Stimulated activated naive B cell treated with anti-CD40 and anti-IgM and Interleukin-4, amounts not matched to agents 10 μg/mL and 1 μg/mL and 100 μg/mL, for 72 hours (primary cell): ENCODE measurements at regions not wholly inside any gene's neighbourhood (a gene's known extent, or its start where the extent isn't known, plus 50 kb on each side); places are given as distances from the start of the nearest gene placed in this dataset.
A peak's percentile ranks its signal among the peaks of the same experiment; 100 is the strongest.

Experiments
- ATAC-seq, 2 donors: fragments of 150-1000 bp; cut with Tn5 transposase; replicated peaks; 2 replicates each; pipeline ENCODE4 v1.10.0; 2021; ENCODE audit warnings: moderate library complexity in 1 of 2
- DNase-seq: peaks from one replicate; pipeline ENCODE4 v3.0.0; 2021
- H3K27ac Mint-ChIP-seq: one replicate; pipeline ENCODE4 v1.8.0; 2022; ENCODE audit warnings: mild to moderate bottlenecking, mixed read lengths
- H3K27me3 Mint-ChIP-seq, 2 donors: one replicate each; pipeline ENCODE4 v1.8.0; 2022; ENCODE audit warnings: mixed read lengths in 2 of 2
- H3K36me3 Mint-ChIP-seq, 2 donors: one replicate each; pipeline ENCODE4 v1.8.0; 2022; ENCODE audit warnings: mixed read lengths in 2 of 2, mild to moderate bottlenecking in 1 of 2
- H3K4me1 Mint-ChIP-seq, 2 donors: one replicate each; pipeline ENCODE4 v1.8.0; 2022; ENCODE audit warnings: mixed read lengths in 2 of 2, mild to moderate bottlenecking in 1 of 2
- H3K4me3 Mint-ChIP-seq, 2 donors: one replicate each; pipeline ENCODE4 v1.8.0; 2022; ENCODE audit warnings: mild to moderate bottlenecking in 2 of 2, mixed read lengths in 2 of 2, moderate library complexity in 1 of 2
- H3K9me3 Mint-ChIP-seq, 2 donors: one replicate each; pipeline ENCODE4 v1.8.0; 2022; ENCODE audit warnings: mixed read lengths in 2 of 2, mild to moderate bottlenecking in 1 of 2

- Mint-ChIP-seq H3K4me3 (peak overlapping the region; percentile 78 to 80), H3K36me3 (peaks cover 2 to 4% of the 10 kb centered on the region in 2 donors), H3K4me1 (peaks cover 25 to 45% of the 10 kb centered on the region in 2 donors), H3K9me3 (peaks cover 4 to 6% of the 10 kb centered on the region in 2 donors), H3K27me3 (peaks cover 5% of the 10 kb centered on the region in 2 donors), H3K27ac (peak overlapping the region; percentile 90)
- peak; percentile 91 for DNase-seq
- ATAC-seq, result peak; percentile 91 to 93
These were observed 185.1 kb downstream of the CLIC5 start for GRCh38 chr6:45830441-45831139.

DNA sequence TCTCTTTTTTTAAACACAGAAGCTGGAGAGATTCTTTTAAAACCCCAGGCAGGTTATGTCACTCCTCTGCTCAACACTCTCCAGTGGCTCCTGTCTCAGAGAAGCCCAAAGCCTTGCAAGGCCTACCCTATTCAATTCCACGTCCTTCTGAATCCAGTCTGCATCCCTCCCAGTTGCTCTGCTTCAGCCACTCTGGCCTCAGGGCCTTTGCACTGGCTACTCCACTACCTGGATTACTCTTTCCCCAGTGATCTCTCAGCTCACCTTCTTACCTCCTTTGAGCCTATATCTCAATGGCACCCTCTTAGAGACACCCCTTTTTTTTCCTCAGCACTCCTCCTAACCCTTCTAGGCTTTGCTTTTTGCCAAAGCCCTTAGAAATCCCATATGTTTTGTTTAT lies 185.8 kb downstream of the CLIC5 start:
- H3K36me3 Mint-ChIP-seq, result peaks cover 2 to 4% of the 10 kb centered on the region in 2 donors
- peaks cover 4 to 6% of the 10 kb centered on the region in 2 donors for H3K9me3 Mint-ChIP-seq
- H3K27me3 Mint-ChIP-seq, result peaks cover 5 to 9% of the 10 kb centered on the region in 2 donors
- H3K27ac Mint-ChIP-seq, result peak overlapping the region; percentile 90
- no peak for DNase-seq
- H3K4me1 Mint-ChIP-seq, result peaks cover 20 to 40% of the 10 kb centered on the region in 2 donors
- H3K4me3 Mint-ChIP-seq, result peak overlapping the region; percentile 49 to 62
- no peak for ATAC-seq

DNA sequence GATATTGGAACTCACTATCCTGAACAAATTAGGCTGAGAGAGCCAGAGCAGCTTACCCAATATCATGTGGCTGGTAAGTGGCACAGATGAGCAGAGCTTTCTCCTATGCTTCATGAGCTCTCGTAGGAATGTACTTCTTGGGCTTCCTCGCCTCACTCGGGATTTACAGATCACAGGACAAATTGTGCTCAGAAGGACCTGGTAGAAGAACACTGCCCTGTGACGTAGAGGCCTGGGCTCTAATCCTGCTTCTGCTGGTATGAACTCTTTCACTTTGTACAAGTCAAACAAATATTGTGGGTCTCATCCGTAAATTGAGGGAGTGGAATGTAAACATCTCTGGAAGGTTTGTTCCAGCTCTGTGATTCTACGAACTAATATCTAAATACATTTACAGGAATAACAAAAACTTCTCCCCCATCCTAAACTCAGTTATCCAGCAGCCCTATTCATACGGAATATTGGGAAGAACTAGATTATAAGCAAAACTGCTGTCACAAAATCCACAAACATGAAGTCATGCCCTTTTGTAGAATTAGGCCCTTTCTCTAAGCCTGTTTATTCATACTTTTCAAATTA lies 187.6 kb downstream of the CLIC5 start:
- H3K4me3 Mint-ChIP-seq, result no peak overlapping the region
- peaks cover 2 to 4% of the 10 kb centered on the region in 2 donors for H3K36me3 Mint-ChIP-seq
- peaks cover 4 to 6% of the 10 kb centered on the region in 2 donors for H3K9me3 Mint-ChIP-seq
- DNase-seq (no peak), ATAC-seq (no peak)
- no peak overlapping the region for H3K27ac Mint-ChIP-seq
- peaks cover 20 to 37% of the 10 kb centered on the region in 2 donors for H3K4me1 Mint-ChIP-seq
- H3K27me3 Mint-ChIP-seq, result peaks cover 12% of the 10 kb centered on the region in 2 donors

GRCh38 chr6:45822873-45823272 lies 192.8 kb downstream of the CLIC5 start:
- Mint-ChIP-seq H3K4me3 (no peak overlapping the region), H3K27ac (no peak overlapping the region), H3K27me3 (peaks cover 12 to 17% of the 10 kb centered on the region in 2 donors), H3K36me3 (peaks cover 0 to 2% of the 10 kb centered on the region in 2 donors), H3K9me3 (peaks cover 3 to 5% of the 10 kb centered on the region in 2 donors), H3K4me1 (peaks cover 16 to 22% of the 10 kb centered on the region in 2 donors)
- ATAC-seq, result peak; percentile 19 to 39
- DNase-seq, result no peak

- H3K4me3 Mint-ChIP-seq, result no peak overlapping the region
- H3K27ac Mint-ChIP-seq, result no peak overlapping the region
- H3K9me3 Mint-ChIP-seq, result peaks cover 3 to 5% of the 10 kb centered on the region in 2 donors
- H3K36me3 Mint-ChIP-seq, result peaks cover 0 to 2% of the 10 kb centered on the region in 2 donors
- peaks cover 12 to 17% of the 10 kb centered on the region in 2 donors for H3K27me3 Mint-ChIP-seq
- DNase-seq (no peak), ATAC-seq (peak; percentile 35 to 39)
- H3K4me1 Mint-ChIP-seq, result peaks cover 16 to 27% of the 10 kb centered on the region in 2 donors
These were observed 193.3 kb downstream of the CLIC5 start for GRCh38 chr6:45822246-45822812.

DNA sequence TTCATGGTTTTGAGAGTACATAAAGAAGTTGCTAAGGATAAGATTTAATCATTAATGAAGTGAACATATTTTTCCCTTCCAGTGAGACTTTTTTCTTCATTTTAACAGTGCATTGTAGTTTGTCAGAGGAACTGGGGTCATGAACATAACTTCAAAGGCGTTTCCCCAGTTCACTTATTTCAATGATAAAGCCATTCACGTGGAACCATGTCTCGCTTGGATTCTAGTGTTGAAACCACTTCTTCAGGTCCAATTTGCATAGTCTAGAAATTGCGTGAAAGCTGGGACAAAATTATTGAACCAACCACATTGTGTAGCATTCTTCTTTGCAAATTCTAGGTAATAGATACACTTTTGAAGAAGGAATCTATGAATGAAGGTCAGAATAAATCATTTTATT lies 197.0 kb downstream of the CLIC5 start:
- H3K4me1 Mint-ChIP-seq, result peaks cover 15 to 31% of the 10 kb centered on the region in 2 donors
- DNase-seq (no peak), ATAC-seq (peak; percentile 58 to 63)
- peaks cover 3 to 9% of the 10 kb centered on the region in 2 donors for H3K9me3 Mint-ChIP-seq
- peaks cover 0 to 2% of the 10 kb centered on the region in 2 donors for H3K36me3 Mint-ChIP-seq
- H3K27me3 Mint-ChIP-seq, result peaks cover 0 to 19% of the 10 kb centered on the region in 2 donors
- H3K4me3 Mint-ChIP-seq, result no peak overlapping the region
- H3K27ac Mint-ChIP-seq, result no peak overlapping the region

- ATAC-seq (no peak), DNase-seq (no peak)
- peaks cover 0 to 2% of the 10 kb centered on the region in 2 donors for H3K36me3 Mint-ChIP-seq
- no peak overlapping the region for H3K4me3 Mint-ChIP-seq
- peaks cover 3 to 9% of the 10 kb centered on the region in 2 donors for H3K9me3 Mint-ChIP-seq
- peak overlapping the region; percentile 60 for H3K27ac Mint-ChIP-seq
- H3K27me3 Mint-ChIP-seq, result peaks cover 13 to 29% of the 10 kb centered on the region in 2 donors
- H3K4me1 Mint-ChIP-seq, result peaks cover 10 to 24% of the 10 kb centered on the region in 2 donors
These were observed 198.9 kb downstream of the CLIC5 start for GRCh38 chr6:45816674-45817297.

GRCh38 chr6:45815466-45816125 lies 200.1 kb downstream of the CLIC5 start:
- H3K9me3 Mint-ChIP-seq, result peaks cover 3 to 9% of the 10 kb centered on the region in 2 donors
- ATAC-seq (no peak), DNase-seq (no peak)
- peaks cover 0 to 2% of the 10 kb centered on the region in 2 donors for H3K36me3 Mint-ChIP-seq
- no peak overlapping the region for H3K4me3 Mint-ChIP-seq
- H3K4me1 Mint-ChIP-seq, result peaks cover 10 to 24% of the 10 kb centered on the region in 2 donors
- H3K27ac Mint-ChIP-seq, result no peak overlapping the region
- peaks cover 16 to 27% of the 10 kb centered on the region in 2 donors for H3K27me3 Mint-ChIP-seq

GRCh38 chr6:45814772-45815171 lies 200.9 kb downstream of the CLIC5 start:
- H3K36me3 Mint-ChIP-seq, result peaks cover 0 to 2% of the 10 kb centered on the region in 2 donors
- no peak for ATAC-seq
- no peak for DNase-seq
- no peak overlapping the region for H3K4me3 Mint-ChIP-seq
- peaks cover 3 to 9% of the 10 kb centered on the region in 2 donors for H3K9me3 Mint-ChIP-seq
- H3K4me1 Mint-ChIP-seq, result peaks cover 12 to 24% of the 10 kb centered on the region in 2 donors
- H3K27me3 Mint-ChIP-seq, result peaks cover 16 to 27% of the 10 kb centered on the region in 2 donors
- H3K27ac Mint-ChIP-seq, result no peak overlapping the region

DNA sequence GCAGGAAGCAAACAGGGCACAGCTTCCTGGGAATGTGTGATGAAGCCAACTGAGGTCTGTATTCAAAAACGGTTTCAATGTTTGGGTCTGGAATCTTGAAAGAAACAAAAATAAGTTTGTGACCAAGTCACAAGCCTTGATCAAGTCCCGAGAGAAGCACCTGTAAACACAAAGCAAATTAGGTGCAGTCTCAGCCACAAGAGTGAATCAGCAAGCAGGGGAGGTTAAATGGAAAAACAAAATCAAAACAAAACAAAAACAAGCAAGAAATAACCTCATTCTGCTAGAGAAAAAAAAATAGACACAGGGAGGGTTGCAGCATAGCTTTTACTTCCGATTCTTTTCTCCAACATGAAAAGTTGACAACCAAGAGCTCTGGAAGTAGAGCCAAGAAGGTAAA lies 201.7 kb downstream of the CLIC5 start:
- ATAC-seq (no peak), DNase-seq (no peak)
- H3K36me3 Mint-ChIP-seq, result peaks cover 0 to 2% of the 10 kb centered on the region in 2 donors
- peaks cover 3 to 9% of the 10 kb centered on the region in 2 donors for H3K9me3 Mint-ChIP-seq
- H3K4me3 Mint-ChIP-seq, result no peak overlapping the region
- H3K27ac Mint-ChIP-seq, result no peak overlapping the region
- peaks cover 12 to 20% of the 10 kb centered on the region in 2 donors for H3K4me1 Mint-ChIP-seq
- peaks cover 16 to 27% of the 10 kb centered on the region in 2 donors for H3K27me3 Mint-ChIP-seq

DNA sequence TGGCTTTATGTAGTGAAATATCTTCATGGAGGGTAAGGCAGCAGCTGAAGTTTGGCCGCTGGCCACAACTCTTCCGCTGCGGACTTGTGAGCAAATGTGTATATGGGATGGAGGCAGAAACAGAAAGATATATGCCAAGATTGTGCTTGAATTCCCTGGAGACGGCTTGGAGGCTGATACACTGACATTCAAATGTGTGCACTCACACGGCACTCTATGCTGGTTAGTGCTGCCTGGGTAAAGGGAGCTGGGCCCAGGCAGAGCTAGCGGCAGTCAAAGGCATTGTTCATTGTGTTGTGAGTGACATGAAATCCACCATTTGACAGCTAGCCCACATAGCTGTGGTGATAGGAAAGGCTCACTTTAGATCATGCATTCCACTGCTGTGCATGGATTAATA lies 202.7 kb downstream of the CLIC5 start:
- no peaks in the 10 kb centered on the region for H3K36me3 Mint-ChIP-seq
- no peak overlapping the region for H3K27ac Mint-ChIP-seq
- peaks cover 16 to 27% of the 10 kb centered on the region in 2 donors for H3K27me3 Mint-ChIP-seq
- peaks cover 0 to 4% of the 10 kb centered on the region in 2 donors for H3K9me3 Mint-ChIP-seq
- no peak overlapping the region for H3K4me3 Mint-ChIP-seq
- no peak for ATAC-seq
- no peak for DNase-seq
- H3K4me1 Mint-ChIP-seq, result peaks cover 9 to 13% of the 10 kb centered on the region in 2 donors

DNA sequence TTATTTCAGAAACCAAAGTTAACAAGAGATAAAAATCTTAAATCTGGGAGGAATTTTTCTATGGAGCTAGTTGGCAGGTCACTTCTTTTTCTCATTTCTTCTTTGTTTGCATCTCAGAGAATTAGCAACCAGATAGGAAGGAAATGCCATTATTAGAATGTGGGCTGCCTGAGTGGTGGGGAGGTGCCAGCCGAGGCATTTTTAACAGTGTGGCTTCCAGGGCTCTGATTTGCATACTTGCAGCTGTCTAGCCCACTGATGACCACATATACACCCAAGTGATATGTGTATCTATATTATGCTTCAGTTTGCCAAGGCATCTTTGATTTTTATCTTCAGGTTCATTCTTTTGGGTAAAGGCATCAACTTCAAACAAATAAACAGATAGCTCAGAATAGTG lies 206.7 kb downstream of the CLIC5 start:
- Mint-ChIP-seq H3K27me3 (peaks cover 16 to 19% of the 10 kb centered on the region in 2 donors), H3K27ac (no peak overlapping the region), H3K9me3 (no peaks in the 10 kb centered on the region), H3K4me3 (no peak overlapping the region), H3K4me1 (peaks cover 0 to 11% of the 10 kb centered on the region in 2 donors), H3K36me3 (no peaks in the 10 kb centered on the region)
- ATAC-seq (peak; percentile 70 to 72), DNase-seq (no peak)

DNA sequence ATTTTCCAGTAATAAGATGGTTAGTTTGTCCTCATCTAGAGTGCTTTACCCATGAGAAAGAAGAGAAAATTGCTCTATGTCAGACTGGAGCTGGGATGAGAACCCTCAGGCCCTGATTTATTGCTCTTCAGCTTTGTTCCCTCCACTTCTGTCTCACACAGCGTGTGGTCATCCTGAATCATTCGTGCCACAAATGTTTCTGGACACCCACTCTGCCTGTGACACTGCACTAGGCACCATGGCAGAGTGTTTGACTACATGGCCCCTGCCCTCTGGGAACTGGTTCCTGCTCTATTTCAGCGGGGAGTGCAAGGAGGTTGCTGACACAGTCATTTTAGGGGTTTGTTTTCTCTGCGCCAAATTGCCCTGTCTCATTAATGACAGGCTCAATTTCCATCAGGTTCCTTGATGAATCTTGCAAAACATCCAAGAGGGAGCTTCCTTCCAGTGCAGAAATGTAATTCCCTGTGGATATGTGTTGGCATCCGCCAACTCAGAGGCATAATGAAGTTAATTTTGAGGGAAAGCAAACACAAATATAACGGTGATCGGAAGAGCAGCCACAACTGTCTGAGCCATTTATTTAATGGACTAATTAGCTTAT lies 207.5 kb downstream of the CLIC5 start:
- H3K27me3 Mint-ChIP-seq, result peaks cover 11 to 12% of the 10 kb centered on the region in 2 donors
- H3K27ac Mint-ChIP-seq, result peak overlapping the region; percentile 33
- H3K4me3 Mint-ChIP-seq, result no peak overlapping the region
- peaks cover 0 to 11% of the 10 kb centered on the region in 2 donors for H3K4me1 Mint-ChIP-seq
- no peaks in the 10 kb centered on the region for H3K36me3 Mint-ChIP-seq
- no peaks in the 10 kb centered on the region for H3K9me3 Mint-ChIP-seq
- ATAC-seq, result peak; percentile 9 to 21
- no peak for DNase-seq
